ENCODE measurements at regions not wholly inside any gene's neighbourhood (a gene's known extent, or its start where the extent isn't known, plus 50 kb on each side); places are given as distances from the start of the nearest gene placed in this dataset.

DNA sequence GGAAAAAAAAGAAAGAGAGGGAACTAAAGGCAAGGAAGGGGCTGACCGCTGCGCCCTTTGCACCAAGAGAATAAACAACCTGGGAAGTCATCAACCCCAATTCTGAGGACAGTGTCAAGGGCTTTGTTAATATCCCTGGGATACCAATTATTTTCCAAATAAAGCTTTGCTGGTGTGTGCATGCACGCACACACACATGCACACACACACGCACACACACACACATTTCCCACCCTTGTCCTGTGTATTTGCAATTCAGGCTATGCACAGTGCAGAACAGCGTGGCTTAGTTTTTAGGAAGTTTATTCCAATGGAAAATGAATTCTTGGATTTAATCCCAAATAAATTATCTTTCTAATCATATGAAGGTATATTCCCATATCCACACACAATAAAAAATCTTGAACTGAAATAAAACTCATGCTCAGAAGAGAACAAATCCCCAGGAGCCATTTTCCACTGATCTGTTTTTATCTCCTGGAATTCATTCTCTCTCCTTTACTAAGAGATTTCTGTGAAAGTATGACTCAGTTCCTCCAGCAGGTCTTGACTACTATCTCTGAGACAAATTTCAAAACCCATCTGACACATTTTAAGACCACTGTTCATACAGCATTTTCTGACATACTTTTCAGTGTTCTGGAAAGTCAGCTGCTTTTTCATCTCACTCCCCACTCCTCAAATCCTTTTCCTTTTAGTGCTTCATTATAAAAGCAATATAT is 334.4 kb upstream of the ATP2B1 start:
- Histone ChIP-seq H3K36me3 (replicated peaks in 1 of 2; ENCODE audit: insufficient read depth in 1 of 2, low read depth in 2 of 2) (no peaks in the 10 kb centered on the region), H3K27ac (no peak overlapping the region), H3K27me3 (no peaks in the 10 kb centered on the region), H3K4me3 (no peak overlapping the region), H3K4me1 (no peaks in the 10 kb centered on the region), H3K9me3 (no peaks in the 10 kb centered on the region)
- TF ChIP-seq, protein P1, sequence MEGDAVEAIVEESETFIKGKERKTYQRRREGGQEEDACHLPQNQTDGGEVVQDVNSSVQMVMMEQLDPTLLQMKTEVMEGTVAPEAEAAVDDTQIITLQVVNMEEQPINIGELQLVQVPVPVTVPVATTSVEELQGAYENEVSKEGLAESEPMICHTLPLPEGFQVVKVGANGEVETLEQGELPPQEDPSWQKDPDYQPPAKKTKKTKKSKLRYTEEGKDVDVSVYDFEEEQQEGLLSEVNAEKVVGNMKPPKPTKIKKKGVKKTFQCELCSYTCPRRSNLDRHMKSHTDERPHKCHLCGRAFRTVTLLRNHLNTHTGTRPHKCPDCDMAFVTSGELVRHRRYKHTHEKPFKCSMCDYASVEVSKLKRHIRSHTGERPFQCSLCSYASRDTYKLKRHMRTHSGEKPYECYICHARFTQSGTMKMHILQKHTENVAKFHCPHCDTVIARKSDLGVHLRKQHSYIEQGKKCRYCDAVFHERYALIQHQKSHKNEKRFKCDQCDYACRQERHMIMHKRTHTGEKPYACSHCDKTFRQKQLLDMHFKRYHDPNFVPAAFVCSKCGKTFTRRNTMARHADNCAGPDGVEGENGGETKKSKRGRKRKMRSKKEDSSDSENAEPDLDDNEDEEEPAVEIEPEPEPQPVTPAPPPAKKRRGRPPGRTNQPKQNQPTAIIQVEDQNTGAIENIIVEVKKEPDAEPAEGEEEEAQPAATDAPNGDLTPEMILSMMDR (IDR thresholded peaks at IDR 0.05): no peak
- TF ChIP-seq POLR2A (IDR thresholded peaks at IDR 0.05): no peak
- DNase-seq (no peak), ATAC-seq (no peak)
- 88 to 93% methylated on average over 5 of the region's 5 CpGs for WGBS, 2 donors
- intact Hi-C loops (cut with DNase I): no loop called here

DNA sequence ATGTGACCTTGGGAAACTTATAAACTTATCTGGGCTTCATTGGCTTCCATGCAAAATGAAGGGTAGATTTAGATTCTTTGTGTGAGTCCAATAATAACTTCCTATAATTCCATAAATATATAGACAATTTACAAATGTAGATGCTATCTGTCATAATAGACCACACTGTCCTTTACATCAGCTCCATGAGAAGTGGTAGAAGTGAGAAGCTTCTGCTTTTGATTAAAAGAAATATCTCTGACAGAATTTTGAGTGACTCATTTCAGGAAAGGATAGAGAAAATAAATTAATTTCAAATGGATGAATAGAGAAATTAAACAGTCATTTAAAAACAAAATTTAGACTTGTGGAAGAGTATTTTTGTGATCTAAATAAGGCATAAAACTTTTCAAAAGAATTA is 329.7 kb upstream of the ATP2B1 start:
- no peak for ATAC-seq
- Histone ChIP-seq H3K36me3 (replicated peaks in 1 of 2; ENCODE audit: insufficient read depth in 1 of 2, low read depth in 2 of 2) (no peaks in the 10 kb centered on the region), H3K27ac (no peak overlapping the region), H3K9me3 (no peaks in the 10 kb centered on the region), H3K4me3 (no peak overlapping the region), H3K27me3 (no peaks in the 10 kb centered on the region), H3K4me1 (no peaks in the 10 kb centered on the region)
- intact Hi-C loops (cut with DNase I): no loop called here
- no peak for TF ChIP-seq POLR2A (IDR thresholded peaks at IDR 0.05)
- TF ChIP-seq, protein P1 (IDR thresholded peaks at IDR 0.05): no peak
- no peak for DNase-seq

DNA sequence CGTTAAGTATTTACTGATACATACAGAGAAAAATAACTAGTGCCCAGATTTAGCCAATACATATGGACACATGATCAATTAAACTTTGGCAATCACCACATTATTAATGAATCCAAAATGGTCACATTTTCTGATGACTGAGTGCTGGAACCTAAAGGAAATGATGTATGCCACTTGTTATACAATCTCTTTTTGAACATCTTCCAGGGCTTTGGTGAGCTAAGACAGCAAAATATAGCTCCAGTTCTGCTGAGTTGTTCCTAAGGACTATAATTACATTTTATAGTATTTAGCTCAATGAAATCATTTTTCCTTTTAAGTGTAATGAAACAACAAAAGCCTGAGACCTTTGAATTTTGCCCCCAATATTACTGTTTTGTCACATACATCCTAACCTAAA is 329.1 kb upstream of the ATP2B1 start:
- no peak overlapping the region for H3K27ac ChIP-seq
- 38 to 70% methylated on average over 1 of the region's 1 CpG for WGBS, 2 donors
- intact Hi-C loops (cut with DNase I): no loop called here
- no peaks in the 10 kb centered on the region for H3K4me1 ChIP-seq
- H3K4me3 ChIP-seq: no peak overlapping the region
- DNase-seq: no peak
- H3K27me3 ChIP-seq: no peaks in the 10 kb centered on the region
- H3K36me3 ChIP-seq (replicated peaks in 1 of 2; ENCODE audit: insufficient read depth in 1 of 2, low read depth in 2 of 2): no peaks in the 10 kb centered on the region
- no peaks in the 10 kb centered on the region for H3K9me3 ChIP-seq
- ATAC-seq: no peak
- no peak for TF ChIP-seq POLR2A (IDR thresholded peaks at IDR 0.05)

DNA sequence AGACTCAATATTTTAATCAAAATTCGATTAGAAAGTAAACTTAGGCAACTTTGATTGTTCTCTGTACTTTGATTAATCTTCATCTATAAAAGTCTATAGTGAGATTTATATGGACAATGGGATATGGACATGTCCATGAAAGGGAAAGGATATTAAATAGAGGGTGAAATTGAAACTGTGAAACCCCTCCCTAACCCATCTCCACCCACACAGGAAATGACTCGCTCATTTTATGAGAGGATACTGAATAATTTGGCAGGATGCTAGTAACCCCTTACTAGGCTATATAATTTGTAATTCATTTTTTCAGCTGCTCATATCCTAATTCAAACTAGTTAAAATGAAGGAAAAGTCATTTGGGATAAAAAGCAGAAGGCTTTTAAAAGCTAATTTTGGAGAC is 328.0 kb upstream of the ATP2B1 start:
- TF ChIP-seq POLR2A (IDR thresholded peaks at IDR 0.05): no peak
- TF ChIP-seq, protein P1 (IDR thresholded peaks at IDR 0.05): no peak
- WGBS, 2 donors: 48 to 58% methylated on average over 2 of the region's 2 CpGs
- intact Hi-C loops (cut with DNase I): no loop called here
- H3K4me1 ChIP-seq: no peaks in the 10 kb centered on the region
- ATAC-seq (no peak), DNase-seq (no peak)
- no peaks in the 10 kb centered on the region for H3K36me3 ChIP-seq (replicated peaks in 1 of 2; ENCODE audit: insufficient read depth in 1 of 2, low read depth in 2 of 2)
- no peaks in the 10 kb centered on the region for H3K9me3 ChIP-seq
- no peak overlapping the region for H3K27ac ChIP-seq
- no peaks in the 10 kb centered on the region for H3K27me3 ChIP-seq
- H3K4me3 ChIP-seq: no peak overlapping the region

DNA sequence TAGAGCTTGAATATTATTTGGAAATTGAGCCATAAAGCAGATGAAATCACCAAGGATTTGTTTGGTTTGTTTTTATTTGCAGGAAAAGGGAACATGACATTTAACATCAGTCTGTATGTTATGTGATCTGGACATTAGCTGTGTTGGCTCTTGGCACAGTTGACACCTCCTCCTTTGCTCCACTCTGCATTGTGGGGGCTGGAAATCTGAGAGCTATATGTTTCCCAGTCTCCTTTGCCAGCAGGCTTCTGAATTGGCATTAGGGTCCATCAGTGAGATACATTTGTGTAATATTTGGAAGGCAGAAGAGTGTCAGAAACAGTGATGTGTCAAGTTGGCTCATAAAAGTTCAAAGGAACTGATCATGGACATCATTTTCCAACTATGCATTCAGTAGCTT is 322.1 kb upstream of the ATP2B1 start:
- no peaks in the 10 kb centered on the region for H3K27me3 ChIP-seq
- no peak overlapping the region for H3K27ac ChIP-seq
- no peaks in the 10 kb centered on the region for H3K36me3 ChIP-seq (replicated peaks in 1 of 2; ENCODE audit: insufficient read depth in 1 of 2, low read depth in 2 of 2)
- ATAC-seq: no peak
- no peaks in the 10 kb centered on the region for H3K4me1 ChIP-seq
- DNase-seq: no peak
- no peak for TF ChIP-seq POLR2A (IDR thresholded peaks at IDR 0.05)
- TF ChIP-seq, protein P1 (IDR thresholded peaks at IDR 0.05): no peak
- H3K9me3 ChIP-seq: no peaks in the 10 kb centered on the region
- H3K4me3 ChIP-seq: no peak overlapping the region
- intact Hi-C loops (cut with DNase I): no loop called here
